ENCODE measurements at regions not wholly inside any gene's neighbourhood (a gene's known extent, or its start where the extent isn't known, plus 50 kb on each side); places are given as distances from the start of the nearest gene placed in this dataset.

DNA sequence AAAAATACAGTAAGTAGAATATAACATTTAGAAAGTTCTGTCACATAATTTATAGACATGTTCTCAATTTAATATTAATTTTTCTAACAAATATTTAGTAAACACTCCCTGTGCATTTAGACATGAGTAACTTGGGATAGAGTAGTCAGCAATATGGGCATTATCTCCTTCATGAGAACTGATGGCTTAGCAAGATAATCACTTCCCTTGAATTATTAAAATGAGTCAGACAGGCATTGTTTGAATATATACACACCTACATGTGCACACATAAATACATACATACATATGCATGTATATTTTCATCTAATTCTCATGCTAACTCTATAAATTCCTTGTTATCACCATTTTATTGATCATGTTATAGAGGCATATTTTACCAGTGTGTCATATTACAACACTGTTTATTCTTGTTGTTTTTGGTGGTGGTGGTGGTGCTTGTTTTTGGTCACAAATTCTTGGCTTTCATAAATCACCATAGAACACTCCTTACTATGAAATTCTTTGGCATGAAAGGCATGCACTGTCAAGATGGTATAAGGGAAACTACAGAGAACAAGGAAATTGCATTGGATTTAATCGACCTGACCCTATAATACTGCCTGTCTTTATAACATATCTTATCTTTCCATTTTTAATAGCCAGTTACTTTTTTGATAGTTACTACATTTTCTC is 434.5 kb upstream of the MANEA start:
- DNase-seq = no peak

DNA sequence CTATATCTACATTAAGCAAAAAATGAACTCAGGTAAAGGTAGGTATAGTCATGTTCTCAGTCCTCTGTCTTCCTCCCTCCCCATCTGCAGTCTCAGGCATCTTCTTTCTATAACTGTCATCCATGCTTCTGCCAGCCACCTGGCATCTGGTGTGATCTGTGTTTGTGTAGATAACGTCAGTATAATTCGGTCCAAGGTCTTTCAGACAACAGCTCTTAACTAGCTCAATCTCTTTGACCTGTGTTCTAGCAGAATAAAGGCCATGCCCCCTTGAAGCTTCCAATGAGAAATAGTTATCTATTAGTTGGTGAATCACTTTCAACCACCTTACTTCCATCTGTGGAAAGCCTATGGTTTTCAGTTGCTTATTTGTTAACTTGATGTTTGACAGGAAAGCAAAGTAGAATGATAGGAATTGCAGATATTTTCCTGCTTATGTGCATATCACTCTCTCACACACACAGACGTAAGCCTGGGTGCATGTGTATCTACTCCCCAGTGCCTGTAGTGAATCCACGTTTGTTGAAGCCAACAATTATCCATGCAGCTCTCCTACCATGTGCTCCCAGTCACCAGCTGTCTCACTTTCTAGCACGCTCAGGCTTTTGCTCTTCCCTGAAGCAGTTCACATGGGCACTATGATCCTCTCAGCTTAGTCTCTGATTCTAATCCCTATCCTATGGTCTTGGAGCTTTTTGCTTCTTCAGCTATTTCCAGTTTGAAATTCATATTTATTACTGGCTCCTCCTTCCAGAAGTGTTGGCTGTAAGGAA is 433.7 kb upstream of the MANEA start:
- no peak for DNase-seq

DNA sequence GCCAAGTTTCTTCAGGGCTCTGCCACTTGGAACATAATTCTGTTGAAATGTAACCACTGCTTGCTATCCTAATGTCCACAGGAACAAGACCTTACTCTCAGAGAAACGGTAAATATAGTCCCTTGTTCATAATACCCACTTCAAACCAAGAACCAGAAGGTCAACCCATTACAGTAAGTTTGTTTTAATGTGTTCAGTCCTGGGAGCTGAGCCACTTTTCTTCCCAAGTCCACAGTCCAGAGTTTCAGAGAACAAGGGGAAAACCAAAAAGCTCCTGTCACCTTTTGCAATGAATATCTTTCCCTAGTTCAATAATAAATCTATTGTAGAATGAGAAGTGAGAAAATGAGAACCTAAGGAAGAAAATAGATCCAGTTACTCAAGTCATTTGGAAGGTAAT is 431.9 kb upstream of the MANEA start:
- DNase-seq = no peak

- no peak for DNase-seq
Observed at GRCh38 chr6:95159557-95159956, 417.8 kb upstream of the MANEA start.

GRCh38 chr6:95169775-95170174 is 407.6 kb upstream of the MANEA start:
- no peak for DNase-seq

GRCh38 chr6:95175927-95176675 is 401.2 kb upstream of the MANEA start:
- no peak for DNase-seq

DNA sequence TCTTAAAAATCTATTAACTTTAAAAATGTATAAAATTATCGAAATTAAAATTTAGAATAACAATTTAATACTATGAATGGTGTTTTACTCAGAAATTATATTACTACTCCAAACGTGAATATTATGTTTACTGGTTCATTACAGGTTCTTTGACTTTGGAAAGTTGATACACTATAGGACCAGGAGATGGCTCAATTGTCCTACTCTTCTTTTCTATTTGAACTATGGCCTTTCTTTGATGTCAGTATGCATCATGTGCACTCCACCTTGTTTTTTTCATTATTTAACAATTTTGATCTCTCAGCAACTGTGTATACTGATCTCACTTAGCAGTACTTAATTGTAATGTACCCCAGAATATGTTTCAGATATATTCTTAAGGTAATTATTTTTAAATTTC is 391.5 kb upstream of the MANEA start:
- DNase-seq = no peak

GRCh38 chr6:95186710-95187109 is 390.6 kb upstream of the MANEA start:
- DNase-seq = no peak

GRCh38 chr6:95197590-95197989 is 379.7 kb upstream of the MANEA start:
- no peak for DNase-seq

GRCh38 chr6:95203153-95203754 is 374.1 kb upstream of the MANEA start:
- DNase-seq = no peak

- DNase-seq = no peak
Observed at GRCh38 chr6:95204178-95204577, 373.2 kb upstream of the MANEA start.

- DNase-seq = no peak
Observed at GRCh38 chr6:95208621-95209020, 368.7 kb upstream of the MANEA start.

DNA sequence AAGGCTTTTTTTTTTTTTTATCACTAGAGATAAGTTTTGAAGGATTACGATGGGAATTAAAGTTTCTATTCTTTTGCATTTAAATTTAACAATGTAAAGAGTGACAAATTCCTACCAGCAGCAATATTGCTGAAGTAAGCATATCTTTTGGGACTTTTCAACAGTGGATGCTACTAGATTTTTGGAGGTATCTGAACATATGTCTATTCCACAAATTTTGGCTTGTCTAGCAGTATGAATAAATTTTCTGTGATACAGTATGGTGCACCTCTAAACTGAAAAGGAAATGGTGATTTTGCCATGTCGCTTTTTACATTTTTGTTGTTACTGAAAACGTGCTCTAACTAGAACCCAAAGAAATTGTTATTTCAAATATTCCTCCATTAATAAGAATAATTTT is 368.3 kb upstream of the MANEA start:
- DNase-seq = no peak

DNA sequence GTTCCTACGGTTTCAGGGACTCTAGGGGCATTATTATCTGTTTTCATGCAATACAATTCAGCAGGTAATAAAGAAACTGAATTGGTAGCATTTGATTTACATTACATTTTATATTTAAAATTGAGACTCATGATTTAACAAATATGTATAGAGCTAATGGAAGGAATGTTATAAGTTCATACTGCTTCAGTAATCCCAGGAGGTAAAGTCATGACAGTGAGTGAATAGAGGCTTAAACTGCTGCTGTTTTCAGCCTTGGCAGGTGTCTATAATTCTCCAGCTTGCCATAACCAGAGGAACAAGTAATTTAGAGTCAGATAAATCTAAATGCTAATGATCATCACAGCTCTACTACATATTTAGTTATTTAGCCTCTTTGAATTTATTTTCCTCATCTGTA is 360.8 kb upstream of the MANEA start:
- no peak for DNase-seq

DNA sequence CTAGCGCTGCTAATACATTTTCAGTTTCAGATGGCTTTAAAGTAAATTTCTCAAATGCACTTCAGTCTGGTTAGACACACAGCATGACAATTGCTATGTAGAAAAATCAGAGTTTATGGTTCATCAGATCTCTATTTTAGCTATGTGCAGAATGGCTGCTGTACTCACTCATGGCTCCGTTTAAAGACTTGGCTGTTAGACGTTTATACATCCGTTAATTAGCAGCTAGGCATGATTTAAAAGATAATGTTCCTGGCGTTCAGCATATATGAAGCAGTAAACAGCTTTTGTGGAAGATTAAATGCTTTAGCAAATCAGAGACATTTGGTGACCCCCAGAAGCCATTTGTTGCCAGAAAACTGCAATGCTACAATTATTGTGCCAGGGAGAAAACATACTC is 350.0 kb upstream of the MANEA start:
- DNase-seq = no peak

- DNase-seq = no peak
Observed at GRCh38 chr6:95228636-95229035, 348.7 kb upstream of the MANEA start.

GRCh38 chr6:95230071-95230740 is 347.1 kb upstream of the MANEA start:
- DNase-seq = no peak

DNA sequence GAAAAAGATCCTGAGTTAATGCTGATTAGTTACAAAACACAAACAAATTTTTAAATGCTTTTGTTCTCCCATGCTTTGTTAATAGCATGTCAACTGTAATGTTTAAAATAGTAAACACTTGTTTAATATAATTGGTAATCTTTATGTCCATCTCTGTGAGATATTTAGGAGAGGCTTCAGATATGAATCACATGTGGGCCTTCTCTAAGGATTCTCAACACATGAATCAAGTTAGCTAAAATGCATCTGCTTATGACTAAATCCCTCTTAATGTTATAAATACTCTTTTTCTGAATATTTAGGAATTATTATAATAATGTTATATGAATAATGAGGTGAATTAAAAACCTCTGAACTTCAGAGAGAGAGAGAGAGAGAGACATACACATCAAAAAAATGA is 345.9 kb upstream of the MANEA start:
- no peak for DNase-seq

DNA sequence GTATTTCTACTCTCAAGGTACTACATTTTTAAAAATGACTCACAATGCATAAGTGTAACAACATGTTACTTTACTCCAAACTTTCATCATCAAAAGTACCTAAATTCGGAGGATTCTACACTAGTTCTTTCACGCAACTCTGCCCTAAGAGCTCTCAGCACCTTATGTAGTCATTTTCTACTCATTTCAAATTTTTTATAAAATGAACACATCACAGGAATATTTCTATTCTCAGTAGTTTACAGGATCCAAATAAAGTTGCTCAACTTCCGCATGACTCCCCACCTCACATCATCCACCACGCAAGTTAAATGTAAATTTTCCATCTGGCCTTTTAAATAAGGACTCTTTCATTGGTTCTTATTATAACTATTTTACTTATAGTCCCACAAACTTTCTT is 344.9 kb upstream of the MANEA start:
- no peak for DNase-seq

GRCh38 chr6:95233879-95234278 is 343.5 kb upstream of the MANEA start:
- no peak for DNase-seq

GRCh38 chr6:95240514-95240913 is 336.8 kb upstream of the MANEA start:
- DNase-seq = no peak

DNA sequence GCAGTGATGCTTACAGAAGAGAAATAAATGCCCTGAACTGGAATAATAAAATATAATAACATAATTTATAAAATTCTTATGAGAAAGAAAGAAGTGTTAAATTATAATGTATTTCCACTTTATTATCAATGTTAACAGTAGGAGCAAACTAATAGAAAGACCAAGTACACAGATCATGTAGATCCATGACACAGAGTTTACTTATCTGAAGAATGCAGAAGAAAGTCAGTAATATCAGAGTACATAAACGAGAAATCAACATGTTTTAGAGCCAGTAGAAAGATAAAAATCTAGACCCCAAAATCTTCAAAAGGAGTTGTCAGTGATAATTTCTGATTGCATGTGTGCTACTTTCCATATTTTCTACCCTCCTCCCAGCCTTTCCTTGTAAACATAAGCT is 334.8 kb upstream of the MANEA start:
- no peak for DNase-seq

DNA sequence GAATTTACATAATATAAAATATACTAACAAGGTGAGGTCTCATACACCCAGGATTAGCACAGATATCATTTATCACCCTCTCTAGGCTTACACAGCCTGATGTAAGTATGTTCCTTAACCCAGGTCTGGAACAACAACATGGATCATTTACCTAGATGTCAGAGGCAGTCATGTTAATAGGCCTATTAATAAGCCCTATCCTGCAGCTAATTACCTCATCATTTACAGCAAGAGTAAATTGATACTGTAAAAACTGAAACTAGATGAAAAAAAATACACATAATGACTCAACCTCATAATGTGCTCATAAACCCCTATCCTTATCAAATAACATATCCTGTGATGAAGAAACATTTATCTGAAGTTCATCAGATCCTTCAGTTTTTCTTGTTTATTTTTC is 334.3 kb upstream of the MANEA start:
- DNase-seq = no peak
